ENCODE measurements at regions not wholly inside any gene's neighbourhood (a gene's known extent, or its start where the extent isn't known, plus 50 kb on each side); places are given as distances from the start of the nearest gene placed in this dataset.

DNA sequence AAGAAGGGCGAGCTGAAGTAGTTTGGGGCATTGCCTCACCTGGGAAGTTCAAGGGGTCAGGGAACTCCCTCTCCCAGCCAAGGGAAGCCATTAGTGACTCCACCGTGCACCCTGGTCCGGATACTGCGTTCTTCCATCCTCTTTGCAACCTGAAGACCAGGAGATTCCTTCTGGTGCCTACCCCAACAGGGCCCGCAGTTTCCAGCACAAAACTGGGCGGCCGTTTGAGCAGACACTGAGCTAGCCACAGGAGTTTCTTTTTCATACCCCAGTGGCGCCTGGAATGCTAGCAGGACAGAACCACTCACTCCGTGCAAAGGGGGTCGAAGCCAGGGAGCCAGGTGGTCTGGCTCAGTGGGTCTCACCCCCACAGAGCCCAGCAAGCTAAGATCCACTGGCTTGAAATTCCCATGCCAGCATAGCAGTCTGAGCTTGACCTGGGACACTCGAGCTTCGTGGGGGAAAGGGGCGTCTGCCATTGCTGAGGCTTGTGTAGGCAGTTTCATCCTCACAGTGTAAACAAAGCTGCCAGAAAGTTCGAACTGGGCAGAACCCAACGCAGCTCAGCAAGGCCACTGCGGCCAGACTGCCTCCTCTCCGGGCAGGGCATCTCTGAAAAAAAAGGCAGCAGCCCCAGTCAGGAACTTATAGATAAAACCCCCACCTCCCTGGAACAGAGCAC, 1039.4 kb upstream of the IGFBP7 start (continued):
- TF ChIP-seq, protein P1, sequence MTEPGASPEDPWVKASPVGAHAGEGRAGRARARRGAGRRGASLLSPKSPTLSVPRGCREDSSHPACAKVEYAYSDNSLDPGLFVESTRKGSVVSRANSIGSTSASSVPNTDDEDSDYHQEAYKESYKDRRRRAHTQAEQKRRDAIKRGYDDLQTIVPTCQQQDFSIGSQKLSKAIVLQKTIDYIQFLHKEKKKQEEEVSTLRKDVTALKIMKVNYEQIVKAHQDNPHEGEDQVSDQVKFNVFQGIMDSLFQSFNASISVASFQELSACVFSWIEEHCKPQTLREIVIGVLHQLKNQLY (CRISPR knock-in tag; IDR thresholded peaks at IDR 0.05) = no peak
- TF ChIP-seq DZIP1 (CRISPR knock-in tag; IDR thresholded peaks at IDR 0.05) = no peak
- TF ChIP-seq ZNF512B (CRISPR knock-in tag; IDR thresholded peaks at IDR 0.05; ENCODE audit: borderline replicate concordance) = no peak
- TF ChIP-seq FOXK2 (IDR thresholded peaks at IDR 0.05) = no peak
- TF ChIP-seq NAIF1 (CRISPR knock-in tag; IDR thresholded peaks at IDR 0.05; ENCODE audit: borderline replicate concordance) = no peak

DNA sequence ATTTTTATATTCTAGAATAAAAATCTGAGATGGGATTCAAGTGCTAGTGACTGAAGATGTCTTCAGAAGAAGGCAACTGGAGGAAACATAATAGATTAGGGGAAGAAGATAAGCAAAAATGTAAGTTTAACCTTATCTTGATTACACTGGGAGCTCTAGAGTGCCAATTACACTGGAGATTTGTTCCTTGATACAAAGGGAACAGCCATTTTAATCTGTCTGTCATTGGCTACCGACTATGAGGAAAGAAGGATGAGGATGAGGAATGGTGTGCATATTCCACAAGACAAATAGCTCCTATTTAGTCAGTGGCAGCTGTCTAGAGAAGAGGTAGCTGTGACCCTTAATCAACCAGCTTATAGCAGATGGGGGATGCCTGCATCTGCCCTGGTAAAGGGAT, 1034.5 kb upstream of the IGFBP7 start:
- FAIRE-seq = no peak
- in situ Hi-C loops (cut with HindIII; ENCODE audit: extremely low pct_ligation_motif_present, low pct_unique_long_range_greater_than_20kb) = no loop called here
- TF ChIP-seq ZNF143 (CRISPR knock-in tag; IDR thresholded peaks at IDR 0.05) (no peak), ETV5 (CRISPR knock-in tag; IDR thresholded peaks at IDR 0.05; ENCODE audit: borderline replicate concordance) (no peak), ZNF264 (CRISPR knock-in tag; IDR thresholded peaks at IDR 0.05) (no peak), HCFC1 (IDR thresholded peaks at IDR 0.05; ENCODE audit: low read depth, low read length) (no peak), MATR3 (CRISPR knock-in tag; IDR thresholded peaks at IDR 0.05) (no peak), HIC2 (CRISPR knock-in tag; IDR thresholded peaks at IDR 0.05; ENCODE audit: low read depth) (no peak), SATB2 (CRISPR knock-in tag; IDR thresholded peaks at IDR 0.05) (no peak), ZNF562 (CRISPR knock-in tag; IDR thresholded peaks at IDR 0.05; ENCODE audit: borderline replicate concordance) (no peak), SALL2 (CRISPR knock-in tag; IDR thresholded peaks at IDR 0.05) (no peak), TBP (CRISPR knock-in tag; IDR thresholded peaks at IDR 0.05) (no peak), MTF1 (CRISPR knock-in tag; IDR thresholded peaks at IDR 0.05) (no peak), RFX3 (CRISPR knock-in tag; IDR thresholded peaks at IDR 0.05) (no peak), XBP1 (CRISPR knock-in tag; IDR thresholded peaks at IDR 0.05) (no peak)

More for the DNA sequence above, 1034.5 kb upstream of the IGFBP7 start:
- 0% methylated on average over 1 of the region's 1 CpG for WGBS (ENCODE audit: low lambda C conversion rate)
- ChIA-PET CTCF (ENCODE audit: low intra/inter-chr PET ratio, low total read pairs) (no interaction called here), POLR2A (no interaction called here)
- Histone ChIP-seq H3K27me3 (ENCODE audit: control insufficient read depth in 1 of 2, insufficient read depth in 2 of 2, low read length in 2 of 2) (no peaks in the 10 kb centered on the region), H3K9ac (ENCODE audit: insufficient read depth, low read depth, low read length) (no peak overlapping the region), H3K27ac (ENCODE audit: extremely low read length, insufficient read depth, low read length) (no peak overlapping the region), H3K36me3 (replicated peaks in 1 of 2; ENCODE audit: control insufficient read depth in 1 of 2, insufficient read depth in 2 of 2, low read length in 2 of 2) (no peaks in the 10 kb centered on the region), H3K79me2 (ENCODE audit: insufficient read depth, low read length) (no peaks in the 10 kb centered on the region), H3K9me3 (ENCODE audit: low read length) (peaks cover 36% of the 10 kb centered on the region), H3K4me2 (ENCODE audit: low read depth, low read length) (no peak overlapping the region), H3K4me1 (ENCODE audit: insufficient read depth, low read length) (no peaks in the 10 kb centered on the region), H2AFZ (ENCODE audit: low read length) (no peak overlapping the region), H3K4me3 (replicated peaks in 1 of 3; ENCODE audit: insufficient read depth in 1 of 3, low read depth in 2 of 3, low read length in 3 of 3) (no peak overlapping the region), H4K20me1 (ENCODE audit: insufficient read depth, low read length) (no peaks in the 10 kb centered on the region)
- BruUV-seq (replicated peaks) = no TSS peak
- ATAC-seq (no peak), DNase-seq (ENCODE audit: low spot score) (no peak)
- intact Hi-C loops (cut with micrococcal nuclease; ENCODE audit: unreplicated experiment) = no loop called here

Measured in HepG2 (cell line).